IMR-90 (cell line): ENCODE measurements at regions not wholly inside any gene's neighbourhood (a gene's known extent, or its start where the extent isn't known, plus 50 kb on each side); places are given as distances from the start of the nearest gene placed in this dataset.

ENCODE experiments used
- ATAC-seq: fragments of 200-7000 bp; cut with Tn5 transposase; 2 replicates; pipeline ENCODE4 v1.9.1; 2020; ENCODE audit warnings: low read depth, mild to moderate bottlenecking, moderate library complexity
- BruUV-seq: library from RNA; stranded (reverse); fragments of 400-500 nt; replicated peaks from 2 replicates; lab custom pipeline; 2021; lab: Mats Ljungman, UMichigan
- CTCF ChIA-PET: fragments of 300-600 bp; formaldehyde crosslinking; extraction: SDS; loops from one replicate; lab custom pipeline; 2021; ENCODE audit warnings: antibody characterized with exemption; lab: Yijun Ruan, JAX
- POLR2A ChIA-PET: fragments of 300-600 bp; sonication (Branson Sonifier 250); formaldehyde crosslinking; loops from one replicate; lab custom pipeline; 2022; ENCODE audit warnings: antibody characterized with exemption; ENCODE audit not compliant: unreplicated experiment; lab: Charles Lee
- DNase-seq: peaks from one replicate; pipeline ENCODE4 v3.0.0; 2013
- H2AFZ ChIP-seq: replicated peaks from 2 replicates; pipeline ENCODE3; 2013; ENCODE audit warnings: low read length, mild to moderate bottlenecking; ENCODE audit not compliant: poor library complexity
- H2AK5ac ChIP-seq: 2 replicates; pipeline ENCODE4 v1.6.1; 2013; ENCODE audit warnings: low read depth, low read length, inconsistent platforms
- H2AK9ac ChIP-seq: replicated peaks from 2 replicates; pipeline ENCODE3; 2013; ENCODE audit warnings: mild to moderate bottlenecking, low read depth, low read length, moderate library complexity; ENCODE audit not compliant: poor library complexity
- H2BK120ac ChIP-seq: 2 replicates; pipeline ENCODE4 v1.6.1; 2013; ENCODE audit warnings: low read depth, low read length, inconsistent platforms
- H2BK15ac ChIP-seq: 3 replicates; pipeline ENCODE4 v1.6.1; 2013; ENCODE audit warnings: low read depth, low read length, inconsistent platforms
- H2BK20ac ChIP-seq: 2 replicates; pipeline ENCODE4 v1.6.1; 2013; ENCODE audit warnings: low read depth, mild to moderate bottlenecking, inconsistent platforms, low read length, moderate library complexity
- H2BK5ac ChIP-seq: 2 replicates; pipeline ENCODE4 v1.6.1; 2013; ENCODE audit warnings: mild to moderate bottlenecking, low read depth, low read length, inconsistent platforms; ENCODE audit not compliant: poor library complexity, severe bottlenecking
- H3K14ac ChIP-seq: replicated peaks from 2 replicates; pipeline ENCODE4 v1.6.1; 2013; ENCODE audit warnings: low read depth, low read length, inconsistent platforms
- H3K18ac ChIP-seq: 2 replicates; pipeline ENCODE4 v1.6.1; 2013; ENCODE audit warnings: low read depth, low read length, control low read depth
- H3K23ac ChIP-seq: 2 replicates; pipeline ENCODE4 v1.6.1; 2013; ENCODE audit warnings: low read depth, low read length, inconsistent platforms
- H3K27ac ChIP-seq: 2 replicates; pipeline ENCODE4 v1.5.1; 2013; ENCODE audit warnings: mild to moderate bottlenecking, control low read depth, low read length; ENCODE audit not compliant: insufficient read depth
- H3K27me3 ChIP-seq: 2 replicates; pipeline ENCODE4 v1.6.1; 2013; ENCODE audit warnings: low read length; ENCODE audit not compliant: control insufficient read depth, insufficient read depth
- H3K36me3 ChIP-seq: 2 replicates; pipeline ENCODE4 v1.6.1; 2013; ENCODE audit warnings: low read length, mixed read lengths; ENCODE audit not compliant: control insufficient read depth, insufficient read depth
- H3K4ac ChIP-seq: 2 replicates; pipeline ENCODE4 v1.6.1; 2013; ENCODE audit warnings: low read depth, low read length, inconsistent platforms
- H3K4me1 ChIP-seq: 2 replicates; pipeline ENCODE4 v1.6.1; 2013; ENCODE audit warnings: low read length, mixed read lengths; ENCODE audit not compliant: control insufficient read depth, insufficient read depth
- H3K4me2 ChIP-seq: 2 replicates; pipeline ENCODE4 v1.6.1; 2013; ENCODE audit warnings: low read depth, mild to moderate bottlenecking, control low read depth, low read length, moderate library complexity
- H3K4me3 ChIP-seq: 2 replicates; pipeline ENCODE4 v1.5.1; 2013; ENCODE audit warnings: low read depth, mild to moderate bottlenecking, control low read depth, low read length, moderate library complexity; ENCODE audit not compliant: insufficient read depth
- H3K56ac ChIP-seq: 2 replicates; pipeline ENCODE4 v1.6.1; 2013; ENCODE audit warnings: low read length, inconsistent platforms; ENCODE audit not compliant: insufficient read depth; ENCODE audit errors: extremely low read depth
- H3K79me1 ChIP-seq, 2 experiments: 2 replicates each; pipeline ENCODE4 v1.6.1; 2013; ENCODE audit warnings: low read length in 2 of 2, inconsistent platforms in 1 of 2, low read depth in 1 of 2
- H3K9ac ChIP-seq: 2 replicates; pipeline ENCODE4 v1.6.1; 2013; ENCODE audit warnings: low read depth, low read length, control low read depth
- H3K9me1 ChIP-seq: 2 replicates; pipeline ENCODE4 v1.6.1; 2013; ENCODE audit warnings: low read length, inconsistent platforms; ENCODE audit not compliant: insufficient read depth
- H3K9me3 ChIP-seq: 2 replicates; pipeline ENCODE4 v1.6.1; 2013; ENCODE audit warnings: low read length; ENCODE audit not compliant: control insufficient read depth, insufficient read depth
- H4K20me1 ChIP-seq: 2 replicates; pipeline ENCODE4 v1.6.1; 2013; ENCODE audit warnings: low read length, inconsistent platforms; ENCODE audit not compliant: insufficient read depth
- H4K5ac ChIP-seq: 2 replicates; pipeline ENCODE4 v1.6.1; 2013; ENCODE audit warnings: mild to moderate bottlenecking, low read depth, low read length, control low read depth
- H4K8ac ChIP-seq, 2 experiments: 2 replicates each; pipeline ENCODE4 v1.6.1; 2013; ENCODE audit warnings: low read depth in 2 of 2, low read length in 2 of 2, control low read depth in 1 of 2, inconsistent platforms in 1 of 2
- H4K91ac ChIP-seq: 2 replicates; pipeline ENCODE4 v1.6.1; 2013; ENCODE audit warnings: low read depth, low read length, inconsistent platforms; ENCODE audit not compliant: insufficient read depth
- CHD1 ChIP-seq: IDR thresholded peaks from 2 replicates; pipeline ENCODE4 v1.6.1; 2012; ENCODE audit warnings: low read depth, low read length, improper control_type of control experiment
- ELK1 ChIP-seq: fragments of 150-350 bp; IDR thresholded peaks from 2 replicates; pipeline ENCODE4 v1.6.1; 2016; ENCODE audit warnings: low read depth, mild to moderate bottlenecking, low read length, moderate library complexity, borderline replicate concordance
- NFE2L2 ChIP-seq: fragments of 150-350 bp; IDR thresholded peaks from 2 replicates; pipeline ENCODE4 v1.6.1; 2016; ENCODE audit warnings: low read depth, mild to moderate bottlenecking, low read length
- POLR2A ChIP-seq: IDR thresholded peaks from 2 replicates; pipeline ENCODE4 v1.6.1; 2012; ENCODE audit warnings: mild to moderate bottlenecking, low read depth, low read length
- WGBS, 2 experiments: methylation state at CpG; one replicate each; pipeline versions ENCODE4 v1.1.5 to v1.1.7; 2013; ENCODE audit warnings: missing lambda C conversion rate in 2 of 2; ENCODE audit not compliant: insufficient read length in 1 of 2; ENCODE audit errors: extremely low coverage in 2 of 2; 5-methylcytosine and 5-hydroxymethylcytosine counted together
- dilution Hi-C: fragments of 300-500 bp; cut with HindIII; formaldehyde crosslinking; loops from one replicate; pipeline ENCODE4 v1.14.3; 2018; ENCODE audit warnings: low sequenced_read_pairs; ENCODE audit not compliant: unreplicated experiment
- in situ Hi-C: fragments of 300-500 bp; cut with MboI; formaldehyde crosslinking; loops from 3 replicates; pipeline ENCODE4 v1.14.3; 2019; ENCODE audit warnings: low sequenced_read_pairs, inconsistent platforms, mixed read lengths
- intact Hi-C: fragments of 100-400 bp; cut with micrococcal nuclease; formaldehyde crosslinking; loops from 2 replicates; pipeline ENCODE4 v1.10.0; 2022

GRCh38 chr2:186263673-186264250 lies 222.3 kb upstream of the ZC3H15 start:
- Histone ChIP-seq H2BK15ac (no peak overlapping the region), H2BK5ac (no peak overlapping the region), H3K4me1 (no peaks in the 10 kb centered on the region), H4K5ac (no peak overlapping the region), H2BK20ac (no peak overlapping the region), H3K9me1 (no peaks in the 10 kb centered on the region), H3K18ac (no peak overlapping the region), H2AFZ (no peak overlapping the region), H4K20me1 (no peaks in the 10 kb centered on the region), H3K27me3 (no peaks in the 10 kb centered on the region), H3K23ac (no peak overlapping the region), H2AK5ac (no peak overlapping the region), H3K4ac (no peak overlapping the region), H3K14ac (no peak overlapping the region), H3K4me3 (no peak overlapping the region), H3K79me1 (no peaks in the 10 kb centered on the region), H3K4me2 (no peak overlapping the region), H3K27ac (no peak overlapping the region), H3K9me3 (no peaks in the 10 kb centered on the region), H2BK120ac (no peak overlapping the region), H3K36me3 (no peaks in the 10 kb centered on the region), H2AK9ac (no peak overlapping the region), H3K56ac (no peak overlapping the region), H4K91ac (no peak overlapping the region), H3K9ac (no peak overlapping the region), H4K8ac (no peak overlapping the region)
- dilution Hi-C loops = no loop called here
- in situ Hi-C loops = no loop called here
- ChIA-PET CTCF (no interaction called here), POLR2A (no interaction called here)
- no peak for ATAC-seq
- no TSS peak for BruUV-seq
- 84% methylated on average over 3 of the region's 3 CpGs; no CpG with 5 or more reads in 1 of the 2 experiments for WGBS, 2 experiments
- TF ChIP-seq NFE2L2 = no peak
- TF ChIP-seq POLR2A = no peak
- no peak for TF ChIP-seq ELK1
- no peak for TF ChIP-seq CHD1
- intact Hi-C loops = no loop called here
- DNase-seq = no peak
